ENCODE measurements at regions not wholly inside any gene's neighbourhood (a gene's known extent, or its start where the extent isn't known, plus 50 kb on each side); places are given as distances from the start of the nearest gene placed in this dataset.
A peak's percentile ranks its signal among the peaks of the same experiment; 100 is the strongest.

DNA sequence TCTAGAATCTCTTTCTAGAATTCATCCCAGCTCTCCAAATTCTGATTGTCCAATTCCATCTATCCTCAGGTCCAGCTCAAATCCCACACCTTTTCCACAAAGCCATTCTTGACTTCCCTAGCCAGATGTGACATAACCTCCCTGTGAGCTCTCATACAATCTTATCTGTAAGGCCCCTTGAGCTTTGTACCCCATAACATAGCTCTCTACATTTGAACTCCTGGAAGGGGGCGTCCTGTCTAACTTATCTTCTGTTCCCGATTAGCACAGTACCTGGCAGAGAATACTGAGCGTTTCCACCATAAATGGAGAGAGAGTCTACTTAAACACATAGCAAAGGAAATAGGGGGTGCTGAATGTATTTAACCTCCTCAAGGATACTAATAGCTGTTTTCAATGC is 251.6 kb upstream of the RGMB start:
- TF ChIP-seq CTCF (IDR thresholded peaks at IDR 0.05), result no peak
- H3K4me3 ChIP-seq, result no peak overlapping the region

DNA sequence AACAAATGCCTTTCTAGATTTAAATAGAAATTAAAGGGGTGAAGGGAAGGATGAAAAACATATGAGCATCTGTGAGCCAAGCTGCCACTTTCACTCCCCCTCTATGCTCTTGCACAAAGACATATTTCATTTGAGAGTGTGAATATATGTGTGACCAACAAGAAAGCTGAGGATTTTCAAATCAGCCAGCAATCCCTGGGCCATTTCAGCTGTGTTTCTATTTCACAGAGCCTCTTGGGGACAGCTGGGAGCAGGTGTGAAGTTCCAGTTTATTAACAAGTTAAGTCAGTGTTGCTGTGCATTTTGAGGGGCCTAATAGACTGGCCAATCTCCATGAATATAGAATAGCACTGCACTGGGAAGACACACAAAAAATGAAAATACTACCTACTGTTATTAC is 248.7 kb upstream of the RGMB start:
- DNase-seq (no peak), ATAC-seq (no peak)
- Histone ChIP-seq H3K4me1 (ENCODE audit: low read depth) (no peaks in the 10 kb centered on the region), H3K4me3 (no peak overlapping the region), H3K36me3 (ENCODE audit: low read depth) (no peaks in the 10 kb centered on the region), H3K9me3 (no peaks in the 10 kb centered on the region)
- no peak for TF ChIP-seq CTCF (IDR thresholded peaks at IDR 0.05)
- intact Hi-C loops (cut with DNase I, micrococcal nuclease), result no loop called here

More for the DNA sequence above, 251.6 kb upstream of the RGMB start:
- intact Hi-C loops (cut with DNase I, micrococcal nuclease), result no loop called here
- H3K9me3 ChIP-seq, result no peaks in the 10 kb centered on the region
- H3K36me3 ChIP-seq (ENCODE audit: low read depth), result no peaks in the 10 kb centered on the region
- peaks cover 17% of the 10 kb centered on the region for H3K4me1 ChIP-seq (ENCODE audit: low read depth)
- no peak for DNase-seq
- no peak for ATAC-seq

GRCh38 chr5:98527846-98528245 is 245.6 kb upstream of the RGMB start:
- Histone ChIP-seq H3K4me1 (ENCODE audit: low read depth) (no peaks in the 10 kb centered on the region), H3K36me3 (ENCODE audit: low read depth) (no peaks in the 10 kb centered on the region), H3K9me3 (no peaks in the 10 kb centered on the region), H3K4me3 (no peak overlapping the region)
- DNase-seq (no peak), ATAC-seq (peak; percentile 27)
- no peak for TF ChIP-seq CTCF (IDR thresholded peaks at IDR 0.05)
- intact Hi-C loops (cut with DNase I, micrococcal nuclease), result no loop called here

- intact Hi-C loops (cut with DNase I, micrococcal nuclease), result no loop called here
- Histone ChIP-seq H3K4me3 (no peak overlapping the region), H3K9me3 (no peaks in the 10 kb centered on the region), H3K36me3 (ENCODE audit: low read depth) (no peaks in the 10 kb centered on the region), H3K4me1 (ENCODE audit: low read depth) (no peaks in the 10 kb centered on the region)
- ATAC-seq, result no peak
- no peak for DNase-seq
- no peak for TF ChIP-seq CTCF (IDR thresholded peaks at IDR 0.05)
These were observed 244.1 kb upstream of the RGMB start for GRCh38 chr5:98529321-98529720.

GRCh38 chr5:98530224-98530623 is 243.2 kb upstream of the RGMB start:
- intact Hi-C loops (cut with DNase I, micrococcal nuclease), result no loop called here
- TF ChIP-seq CTCF (IDR thresholded peaks at IDR 0.05), result no peak

GRCh38 chr5:98535901-98536300 is 237.6 kb upstream of the RGMB start:
- TF ChIP-seq CTCF (IDR thresholded peaks at IDR 0.05), result no peak
- Histone ChIP-seq H3K36me3 (ENCODE audit: low read depth) (no peaks in the 10 kb centered on the region), H3K4me1 (ENCODE audit: low read depth) (no peaks in the 10 kb centered on the region), H3K4me3 (no peak overlapping the region), H3K9me3 (peaks cover 4% of the 10 kb centered on the region)
- intact Hi-C loops (cut with DNase I, micrococcal nuclease), result no loop called here
- DNase-seq, result no peak
- no peak for ATAC-seq

More at GRCh38 chr5:98530224-98530623, 243.2 kb upstream of the RGMB start:
- ATAC-seq (no peak), DNase-seq (no peak)
- H3K4me1 ChIP-seq (ENCODE audit: low read depth), result no peaks in the 10 kb centered on the region
- H3K9me3 ChIP-seq, result no peaks in the 10 kb centered on the region
- no peaks in the 10 kb centered on the region for H3K36me3 ChIP-seq (ENCODE audit: low read depth)
- H3K4me3 ChIP-seq, result no peak overlapping the region
